Kidney (tissue), 13 donors: ENCODE measurements at regions not wholly inside any gene's neighbourhood (a gene's known extent, or its start where the extent isn't known, plus 50 kb on each side); places are given as distances from the start of the nearest gene placed in this dataset.

Source experiments
- DNase-seq, 5 donors: peaks; one replicate each; pipeline ENCODE4 v3.0.0-alpha.2; 2013 to 2020
- FAIRE-seq: peaks from 2 replicates; lab custom pipeline; 2012; peaks lifted over from hg19 to GRCh38; lab: Jason Lieb, UNC
- H3K27ac ChIP-seq, 2 donors: one replicate each; pipeline ENCODE4 v1.7.0; 2013; ENCODE audit warnings: low read depth in 2 of 2, low read length in 2 of 2, inconsistent platforms in 1 of 2
- H3K27me3 ChIP-seq: one replicate; pipeline ENCODE4 v1.7.1; 2013; ENCODE audit warnings: low read length, inconsistent platforms; ENCODE audit not compliant: control insufficient read depth, insufficient read depth
- H3K36me3 ChIP-seq, 3 donors: one replicate each; pipeline versions ENCODE4 v1.7.0 to v1.7.1; 2013; ENCODE audit warnings: low read length in 3 of 3, control low read depth in 1 of 3, inconsistent platforms in 1 of 3; ENCODE audit not compliant: insufficient read depth in 3 of 3, control insufficient read depth in 2 of 3
- H3K4me1 ChIP-seq, 3 donors: one replicate each; pipeline versions ENCODE4 v1.7.0 to v1.7.1; 2013; ENCODE audit warnings: low read length in 3 of 3, inconsistent platforms in 1 of 3, low read depth in 1 of 3; ENCODE audit not compliant: control insufficient read depth in 2 of 3, insufficient read depth in 2 of 3
- H3K4me3 ChIP-seq, 3 donors: one replicate each; pipeline versions ENCODE4 v1.7.0 to v1.8.1; 2013; ENCODE audit warnings: low read length in 3 of 3, control low read depth in 1 of 3, inconsistent platforms in 1 of 3
- H3K9ac ChIP-seq, 3 donors: one replicate each; pipeline versions ENCODE4 v1.7.0 to v1.7.1; 2013; ENCODE audit warnings: low read length in 3 of 3, control low read depth in 1 of 3, inconsistent platforms in 1 of 3
- H3K9me3 ChIP-seq, 3 donors: one replicate each; pipeline versions ENCODE4 v1.7.0 to v1.7.1; 2013; ENCODE audit warnings: low read length in 3 of 3, control low read depth in 1 of 3, inconsistent platforms in 1 of 3; ENCODE audit not compliant: control insufficient read depth in 2 of 3, insufficient read depth in 1 of 3
- CTCF ChIP-seq: IDR thresholded peaks from 3 replicates; pipeline ENCODE4 v1.5.1; 2012; ENCODE audit warnings: mild to moderate bottlenecking, moderate library complexity, borderline replicate concordance; ENCODE audit not compliant: insufficient read depth; ENCODE audit errors: extremely low read depth
- intact Hi-C: fragments of 100-400 bp; cut with DNase I; formaldehyde crosslinking; loops from one replicate; pipeline ENCODE4 v1.11.1; 2022
- donor health status: control.
- donor health status: control.
- donor health status: control.
- donor health status: control.
- donor health status: control.
- donor health status: DM: yes; HTN: yes; CAD: no.
- donor health status: Normal renal cell carcinoma (clear cell type).

DNA sequence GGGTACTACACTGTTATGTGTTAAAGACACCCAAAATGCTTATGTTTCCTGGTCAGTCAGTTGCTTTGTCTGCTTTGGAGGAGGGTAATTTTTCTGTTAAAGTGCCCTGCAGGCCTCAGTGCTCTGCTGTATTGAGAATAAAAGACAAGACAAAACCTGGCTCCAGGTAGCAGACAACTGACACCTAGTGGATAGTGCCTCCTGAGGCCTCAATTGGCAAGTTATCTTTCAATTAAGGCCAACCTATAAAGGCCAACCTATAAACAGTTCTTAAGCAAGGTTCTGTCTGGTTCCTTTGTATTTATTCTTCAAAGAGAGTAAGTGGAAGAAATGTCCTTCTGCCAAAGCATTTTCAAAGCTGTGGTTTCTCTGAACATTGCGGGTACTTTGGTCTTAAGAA, 773.8 kb downstream of the MECOM start:
- H3K4me3 ChIP-seq = no peak overlapping the region
- no peaks in the 10 kb centered on the region for H3K36me3 ChIP-seq
- FAIRE-seq (no peak), DNase-seq (no peak)
- H3K9me3 ChIP-seq = no peaks in the 10 kb centered on the region
- H3K9ac ChIP-seq = no peak overlapping the region
- intact Hi-C loops = no loop called here
- H3K4me1 ChIP-seq = no peaks in the 10 kb centered on the region
- no peak for TF ChIP-seq CTCF
- H3K27ac ChIP-seq = no peak overlapping the region
- no peaks in the 10 kb centered on the region for H3K27me3 ChIP-seq

DNA sequence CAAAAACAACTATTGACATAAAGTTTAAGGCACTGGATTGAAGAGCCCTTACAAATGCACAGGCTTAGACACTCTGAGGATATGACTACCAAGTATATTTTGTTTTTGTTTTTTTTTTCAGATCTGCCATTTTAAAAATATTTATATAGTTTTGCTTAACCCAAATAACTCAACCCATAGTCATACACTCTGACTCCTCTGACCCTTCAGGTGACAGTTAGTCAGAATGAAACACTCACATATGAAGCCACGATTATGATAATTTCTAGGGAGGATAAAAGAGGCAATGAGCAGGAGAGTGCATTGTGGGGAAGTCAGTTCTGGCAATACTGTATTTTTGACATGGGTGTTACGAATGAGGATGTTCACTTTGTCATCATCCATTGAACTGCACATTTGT, 774.7 kb downstream of the MECOM start:
- Histone ChIP-seq H3K9me3 (no peaks in the 10 kb centered on the region), H3K9ac (no peak overlapping the region), H3K27me3 (no peaks in the 10 kb centered on the region), H3K36me3 (no peaks in the 10 kb centered on the region), H3K4me1 (no peaks in the 10 kb centered on the region), H3K4me3 (no peak overlapping the region), H3K27ac (no peak overlapping the region)
- no peak for TF ChIP-seq CTCF
- DNase-seq (no peak), FAIRE-seq (no peak)
- intact Hi-C loops = no loop called here

GRCh38 chr3:168885028-168885427, 778.5 kb downstream of the MECOM start:
- intact Hi-C loops = no loop called here
- Histone ChIP-seq H3K9me3 (no peaks in the 10 kb centered on the region), H3K9ac (no peak overlapping the region), H3K36me3 (no peaks in the 10 kb centered on the region), H3K4me1 (no peaks in the 10 kb centered on the region), H3K27me3 (no peaks in the 10 kb centered on the region), H3K27ac (no peak overlapping the region), H3K4me3 (no peak overlapping the region)
- TF ChIP-seq CTCF = no peak
- DNase-seq = no peak
- no peak for FAIRE-seq

GRCh38 chr3:168884353-168884903, 779.1 kb downstream of the MECOM start:
- Histone ChIP-seq H3K4me1 (no peaks in the 10 kb centered on the region), H3K36me3 (no peaks in the 10 kb centered on the region), H3K4me3 (no peak overlapping the region), H3K27ac (no peak overlapping the region), H3K9me3 (no peaks in the 10 kb centered on the region), H3K27me3 (no peaks in the 10 kb centered on the region), H3K9ac (no peak overlapping the region)
- DNase-seq = peak in 2 of 5 donors; percentile 42 to 75
- intact Hi-C loops = no loop called here
- no peak for TF ChIP-seq CTCF
- FAIRE-seq = peak; percentile 47
